ENCODE measurements at regions not wholly inside any gene's neighbourhood (a gene's known extent, or its start where the extent isn't known, plus 50 kb on each side); places are given as distances from the start of the nearest gene placed in this dataset.
"Not testable (repeated sequence)": the region's sequence is repeated elsewhere in the genome, so short reads cannot be mapped to it uniquely, and the experiment has no call there.

GRCh38 chr11:96905663-96906062, 515.9 kb downstream of the JRKL start:
- DNase-seq (ENCODE audit: low spot score) = no peak

GRCh38 chr11:96906476-96906875, 516.7 kb downstream of the JRKL start:
- DNase-seq (ENCODE audit: low spot score) = no peak

- DNase-seq (ENCODE audit: low spot score) = no peak
Measured at GRCh38 chr11:96925862-96926261, 536.0 kb downstream of the JRKL start.

- DNase-seq (ENCODE audit: low spot score) = no peak
Measured at GRCh38 chr11:96940227-96940626, 550.4 kb downstream of the JRKL start.

- DNase-seq (ENCODE audit: low spot score) = no peak
Measured at GRCh38 chr11:96942855-96943254, 553.0 kb downstream of the JRKL start.

GRCh38 chr11:96943970-96944369, 554.2 kb downstream of the JRKL start:
- no peak for DNase-seq (ENCODE audit: low spot score)

DNA sequence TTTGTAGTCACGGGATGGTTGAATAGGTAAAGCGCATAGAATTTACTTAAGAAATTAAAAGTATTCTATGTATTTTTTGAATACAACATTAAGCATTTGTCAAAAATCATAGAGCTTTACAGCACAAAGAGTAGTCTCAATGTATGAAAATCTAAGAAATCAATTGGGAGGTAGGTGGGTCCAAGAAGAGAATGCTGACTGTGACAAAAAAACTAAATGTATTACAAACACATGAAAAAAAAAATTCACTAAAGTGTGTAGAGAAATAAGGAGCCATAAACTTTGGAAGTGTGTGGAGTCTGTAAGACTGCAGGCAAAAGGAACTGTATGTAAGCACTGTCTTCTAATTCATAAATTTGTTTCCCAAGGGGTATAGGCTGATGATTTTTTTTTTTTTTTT, 558.3 kb downstream of the JRKL start:
- DNase-seq (ENCODE audit: low spot score) = no peak

- DNase-seq (ENCODE audit: low spot score) = no peak
Measured at GRCh38 chr11:96949464-96949863, 559.7 kb downstream of the JRKL start.

DNA sequence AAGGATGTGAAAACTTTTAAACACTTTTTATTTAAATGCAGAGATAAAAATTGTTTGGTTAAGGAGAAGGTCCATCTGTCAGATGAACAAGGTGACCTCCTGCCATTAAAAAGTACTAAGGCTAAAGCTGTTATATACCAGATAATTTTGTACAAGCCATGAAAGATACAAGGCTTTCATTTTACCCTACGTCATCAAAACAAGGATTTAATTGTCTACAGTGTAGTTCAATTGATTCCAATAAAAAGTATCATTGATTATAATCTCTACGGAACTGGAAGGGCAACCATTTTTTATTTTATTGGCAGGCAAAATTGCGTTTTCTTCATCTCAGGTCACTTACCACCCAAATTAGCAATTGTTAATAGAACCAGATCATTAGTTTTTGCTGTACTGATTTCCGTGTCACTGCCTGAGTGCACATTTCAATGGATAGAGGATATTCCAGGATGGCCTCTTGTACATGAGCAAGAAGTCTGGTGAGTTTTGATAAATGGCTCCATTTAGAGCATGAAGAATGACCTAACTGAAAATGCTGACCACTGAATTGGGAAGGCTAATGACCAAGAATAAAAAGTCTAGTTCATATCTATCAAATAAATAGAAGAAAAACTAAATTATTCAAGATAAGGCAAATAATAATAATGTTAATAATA, 564.9 kb downstream of the JRKL start:
- DNase-seq (ENCODE audit: low spot score) = no peak

GRCh38 chr11:96960476-96960875, 570.7 kb downstream of the JRKL start:
- no peak for DNase-seq (ENCODE audit: low spot score)

DNA sequence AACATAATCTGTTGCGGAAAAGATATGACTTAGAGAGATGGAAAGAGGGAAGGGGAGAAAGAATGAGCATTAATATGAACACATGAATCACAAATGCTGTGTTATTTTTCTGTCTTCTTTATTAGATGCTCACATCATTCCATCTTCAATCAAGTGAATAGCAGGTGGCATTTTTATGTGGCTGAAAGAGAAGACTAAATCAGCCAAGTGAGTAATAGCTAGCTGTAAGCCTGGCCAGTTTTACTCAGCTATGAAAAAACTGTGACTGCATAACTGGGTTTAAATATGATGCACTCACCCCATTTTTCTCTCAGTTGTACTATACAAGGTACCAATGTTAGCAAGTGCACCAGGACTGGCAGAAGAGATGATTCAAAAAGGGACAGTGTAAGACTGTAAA, 571.1 kb downstream of the JRKL start:
- DNase-seq (ENCODE audit: low spot score) = no peak

GRCh38 chr11:96961931-96962330, 572.1 kb downstream of the JRKL start:
- DNase-seq (ENCODE audit: low spot score) = no peak

DNA sequence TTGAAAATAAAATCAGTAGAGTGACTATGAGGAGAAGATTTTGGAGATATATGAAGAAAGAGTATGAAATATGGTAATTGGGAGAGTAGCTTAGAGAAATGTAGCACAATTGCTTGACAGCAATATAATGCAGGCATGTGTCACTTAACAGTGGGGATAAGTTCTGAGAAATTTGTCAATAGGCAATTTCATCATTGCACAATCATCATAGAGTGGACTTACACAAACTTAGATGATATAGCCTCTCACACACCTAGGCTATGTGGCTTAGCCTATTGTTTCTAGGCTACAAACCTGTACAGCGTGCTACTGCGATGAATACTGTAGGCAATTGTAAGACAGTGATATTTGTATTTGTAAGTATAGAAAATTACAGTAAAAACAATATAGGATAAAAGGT, 573.6 kb downstream of the JRKL start:
- no peak for DNase-seq (ENCODE audit: low spot score)

DNA sequence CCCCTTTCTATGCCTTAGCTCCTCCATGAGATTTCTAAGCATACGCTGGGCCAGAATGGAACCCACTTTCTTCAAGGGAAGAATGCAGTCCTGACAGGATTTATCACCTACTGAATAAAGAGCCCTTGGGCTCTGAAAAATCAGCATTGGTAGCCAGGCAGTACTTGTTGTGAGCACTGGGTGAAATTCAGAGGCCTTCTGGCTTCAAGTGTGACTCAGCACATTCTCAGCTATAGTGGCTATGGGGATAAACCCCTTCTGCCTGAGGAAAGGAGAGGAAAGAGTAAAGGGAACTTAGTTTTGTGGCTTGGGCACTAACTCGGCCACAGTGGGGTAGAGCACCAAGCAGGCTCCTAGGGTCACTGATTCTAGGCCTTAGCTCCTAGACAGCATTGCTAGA, 574.8 kb downstream of the JRKL start:
- no peak for DNase-seq (ENCODE audit: low spot score)

GRCh38 chr11:96967616-96968015, 577.8 kb downstream of the JRKL start:
- DNase-seq (ENCODE audit: low spot score) = no peak

- no peak for DNase-seq (ENCODE audit: low spot score)
Measured at GRCh38 chr11:96969251-96969650, 579.4 kb downstream of the JRKL start.

GRCh38 chr11:96978751-96979150, 588.9 kb downstream of the JRKL start:
- no peak for DNase-seq (ENCODE audit: low spot score)

DNA sequence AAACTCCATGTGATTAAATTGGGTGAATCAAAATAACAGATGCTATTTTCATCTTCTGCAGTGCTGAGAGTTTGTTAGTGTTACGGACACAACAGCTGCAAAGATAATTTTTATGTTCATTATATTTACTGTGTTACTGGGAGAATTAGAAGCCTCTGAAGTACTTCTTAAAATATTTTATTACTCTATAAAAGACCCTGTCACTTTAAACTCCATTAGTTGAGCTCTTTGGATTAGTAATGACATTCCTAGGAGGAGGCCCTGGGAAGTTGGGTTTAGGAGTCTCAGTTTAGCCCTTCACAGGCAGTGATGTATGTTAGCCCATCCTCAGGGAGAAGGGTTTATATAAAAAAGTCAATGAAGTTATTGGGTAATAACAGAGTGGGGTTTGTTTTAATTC, 596.7 kb downstream of the JRKL start:
- DNase-seq (ENCODE audit: low spot score) = no peak

DNA sequence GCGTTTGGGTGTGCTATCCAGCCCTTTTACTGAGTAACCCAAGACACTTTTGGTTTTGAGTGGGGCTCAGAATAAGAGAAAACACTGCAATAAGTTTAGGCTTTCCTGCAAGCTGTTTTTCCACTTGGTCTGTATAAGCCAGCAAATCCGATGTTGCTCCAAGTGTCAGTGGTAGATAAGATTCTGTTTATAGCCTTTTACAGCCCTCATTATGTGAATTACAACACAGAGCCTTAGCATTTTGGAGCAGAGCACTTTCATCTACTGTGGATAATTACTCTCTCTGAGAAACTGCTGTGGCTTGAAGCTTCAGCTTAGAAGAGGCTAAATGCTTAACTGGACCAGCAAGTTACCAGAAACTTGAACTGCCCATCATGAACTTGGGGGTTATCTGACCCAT, 601.1 kb downstream of the JRKL start:
- DNase-seq (ENCODE audit: low spot score) = no peak

DNA sequence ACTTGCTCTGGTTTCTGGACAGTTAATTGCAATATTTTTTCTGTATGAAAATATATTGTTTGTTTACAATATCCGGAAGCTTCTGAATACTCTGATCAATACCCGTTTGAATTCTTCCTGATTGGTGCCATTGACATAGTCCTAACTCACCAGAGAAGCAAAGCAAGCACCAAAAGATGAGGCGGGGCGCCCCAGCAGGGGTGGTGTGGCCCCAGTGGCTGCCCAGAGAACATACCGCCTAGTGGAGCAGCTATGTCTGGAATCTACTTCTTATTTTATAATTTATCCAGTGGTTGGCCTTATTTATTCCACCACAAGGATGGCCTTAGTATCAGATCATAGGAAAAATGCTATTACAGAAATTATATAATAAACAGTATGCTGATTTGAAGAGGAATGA, 610.7 kb downstream of the JRKL start:
- DNase-seq (ENCODE audit: low spot score) = no peak

DNA sequence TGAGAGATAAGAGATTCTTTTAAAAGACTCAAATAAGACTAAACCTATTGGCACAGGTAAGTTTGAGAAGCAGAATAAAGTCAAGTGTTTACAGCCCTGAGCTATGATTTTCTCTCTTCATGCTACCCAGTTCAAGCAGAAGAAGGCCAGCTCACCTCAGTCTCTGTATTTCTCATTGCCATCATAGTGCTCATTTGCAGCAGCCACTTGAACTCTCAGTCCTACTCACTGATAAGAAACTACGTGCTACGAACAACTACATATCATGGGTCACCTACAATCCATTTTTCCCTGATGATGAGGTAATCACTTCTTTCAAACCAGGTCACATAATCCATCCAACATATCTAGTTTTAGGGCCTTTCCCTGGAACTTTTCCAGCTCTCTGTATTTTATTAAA, 617.5 kb downstream of the JRKL start:
- DNase-seq (ENCODE audit: low spot score) = no peak

DNA sequence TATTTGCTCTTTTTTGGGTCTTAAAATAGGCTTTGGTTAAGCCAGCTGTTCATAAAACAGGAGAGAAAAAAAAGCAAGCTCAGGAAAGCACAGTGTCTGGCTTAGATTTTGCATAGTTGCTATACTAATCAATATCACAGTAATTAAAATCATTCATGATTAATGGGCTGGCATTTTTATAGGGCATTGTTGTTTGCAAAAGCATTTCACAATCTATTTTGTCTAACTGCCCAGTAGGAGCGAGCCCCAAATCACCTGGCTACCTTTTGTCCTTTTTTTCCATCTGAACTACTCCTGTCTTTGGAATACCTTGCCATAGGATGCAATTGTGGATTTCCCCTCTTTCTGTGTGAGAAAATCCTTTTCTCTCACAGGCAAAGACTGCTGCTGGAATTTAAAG, 619.8 kb downstream of the JRKL start:
- DNase-seq (ENCODE audit: low spot score) = no peak

GRCh38 chr11:97010997-97011396, 621.2 kb downstream of the JRKL start:
- DNase-seq (ENCODE audit: low spot score) = not testable (repeated sequence)

- no peak for DNase-seq (ENCODE audit: low spot score)
Measured at GRCh38 chr11:97015327-97015726, 625.5 kb downstream of the JRKL start.

DNA sequence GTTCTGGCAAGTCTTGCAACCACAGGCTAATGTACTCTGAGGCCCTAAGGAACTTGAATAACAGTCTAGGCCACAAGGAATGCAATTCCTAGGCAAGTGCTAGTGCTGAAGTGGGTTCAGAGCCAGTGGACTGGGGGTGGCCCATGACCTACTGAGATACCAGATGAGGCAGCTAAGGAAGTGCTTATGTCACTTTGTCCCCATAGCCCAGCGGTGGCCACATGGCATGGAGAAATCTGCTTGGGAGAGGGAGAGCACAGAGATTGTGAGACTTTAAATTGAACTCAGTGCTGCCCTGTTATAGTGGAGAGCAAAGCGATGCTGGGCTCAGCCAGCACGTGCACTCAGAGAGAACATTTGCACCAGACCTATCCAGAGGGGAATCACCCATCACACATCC, 629.5 kb downstream of the JRKL start:
- no peak for DNase-seq (ENCODE audit: low spot score)
